DOHH2 (cell line): ENCODE measurements at regions not wholly inside any gene's neighbourhood (a gene's known extent, or its start where the extent isn't known, plus 50 kb on each side); places are given as distances from the start of the nearest gene placed in this dataset.

Experiments
- EZH2phosphoT487 ChIP-seq: fragments of 200-600 bp; sonication (generic); IDR thresholded peaks from 2 replicates; pipeline ENCODE4 v1.6.1; 2017; ENCODE audit warnings: borderline replicate concordance, mild to moderate bottlenecking, antibody characterized with exemption, low read length, moderate library complexity, mixed read lengths
- TF ChIP-seq, protein P1 (sequence below): fragments of 200-600 bp; sonication (generic); IDR thresholded peaks from one replicate; pipeline ENCODE4 v1.5.1; 2014; ENCODE audit warnings: antibody characterized with exemption, mild to moderate bottlenecking, low read depth, low read length; ENCODE audit not compliant: poor library complexity, severe bottlenecking

GRCh38 chr10:21327289-21327993 lies 198.0 kb downstream of the SKIDA1 start:
- TF ChIP-seq, protein P1, sequence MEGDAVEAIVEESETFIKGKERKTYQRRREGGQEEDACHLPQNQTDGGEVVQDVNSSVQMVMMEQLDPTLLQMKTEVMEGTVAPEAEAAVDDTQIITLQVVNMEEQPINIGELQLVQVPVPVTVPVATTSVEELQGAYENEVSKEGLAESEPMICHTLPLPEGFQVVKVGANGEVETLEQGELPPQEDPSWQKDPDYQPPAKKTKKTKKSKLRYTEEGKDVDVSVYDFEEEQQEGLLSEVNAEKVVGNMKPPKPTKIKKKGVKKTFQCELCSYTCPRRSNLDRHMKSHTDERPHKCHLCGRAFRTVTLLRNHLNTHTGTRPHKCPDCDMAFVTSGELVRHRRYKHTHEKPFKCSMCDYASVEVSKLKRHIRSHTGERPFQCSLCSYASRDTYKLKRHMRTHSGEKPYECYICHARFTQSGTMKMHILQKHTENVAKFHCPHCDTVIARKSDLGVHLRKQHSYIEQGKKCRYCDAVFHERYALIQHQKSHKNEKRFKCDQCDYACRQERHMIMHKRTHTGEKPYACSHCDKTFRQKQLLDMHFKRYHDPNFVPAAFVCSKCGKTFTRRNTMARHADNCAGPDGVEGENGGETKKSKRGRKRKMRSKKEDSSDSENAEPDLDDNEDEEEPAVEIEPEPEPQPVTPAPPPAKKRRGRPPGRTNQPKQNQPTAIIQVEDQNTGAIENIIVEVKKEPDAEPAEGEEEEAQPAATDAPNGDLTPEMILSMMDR, result no peak
- no peak for TF ChIP-seq EZH2phosphoT487
